IMR-90 (cell line): ENCODE measurements at regions not wholly inside any gene's neighbourhood (a gene's known extent, or its start where the extent isn't known, plus 50 kb on each side); places are given as distances from the start of the nearest gene placed in this dataset.

ENCODE experiments used
- ATAC-seq: fragments of 200-7000 bp; cut with Tn5 transposase; 2 replicates; pipeline ENCODE4 v1.9.1; 2020; ENCODE audit warnings: low read depth, mild to moderate bottlenecking, moderate library complexity
- BruUV-seq: library from RNA; stranded (reverse); fragments of 400-500 nt; replicated peaks from 2 replicates; lab custom pipeline; 2021; lab: Mats Ljungman, UMichigan
- CTCF ChIA-PET: fragments of 300-600 bp; formaldehyde crosslinking; extraction: SDS; loops from one replicate; lab custom pipeline; 2021; ENCODE audit warnings: antibody characterized with exemption; lab: Yijun Ruan, JAX
- POLR2A ChIA-PET: fragments of 300-600 bp; sonication (Branson Sonifier 250); formaldehyde crosslinking; loops from one replicate; lab custom pipeline; 2022; ENCODE audit warnings: antibody characterized with exemption; ENCODE audit not compliant: unreplicated experiment; lab: Charles Lee
- DNase-seq: peaks from one replicate; pipeline ENCODE4 v3.0.0; 2013
- H2AFZ ChIP-seq: replicated peaks from 2 replicates; pipeline ENCODE3; 2013; ENCODE audit warnings: low read length, mild to moderate bottlenecking; ENCODE audit not compliant: poor library complexity
- H2AK5ac ChIP-seq: 2 replicates; pipeline ENCODE4 v1.6.1; 2013; ENCODE audit warnings: low read depth, low read length, inconsistent platforms
- H2AK9ac ChIP-seq: replicated peaks from 2 replicates; pipeline ENCODE3; 2013; ENCODE audit warnings: mild to moderate bottlenecking, low read depth, low read length, moderate library complexity; ENCODE audit not compliant: poor library complexity
- H2BK120ac ChIP-seq: 2 replicates; pipeline ENCODE4 v1.6.1; 2013; ENCODE audit warnings: low read depth, low read length, inconsistent platforms
- H2BK15ac ChIP-seq: 3 replicates; pipeline ENCODE4 v1.6.1; 2013; ENCODE audit warnings: low read depth, low read length, inconsistent platforms
- H2BK20ac ChIP-seq: 2 replicates; pipeline ENCODE4 v1.6.1; 2013; ENCODE audit warnings: low read depth, mild to moderate bottlenecking, inconsistent platforms, low read length, moderate library complexity
- H2BK5ac ChIP-seq: 2 replicates; pipeline ENCODE4 v1.6.1; 2013; ENCODE audit warnings: mild to moderate bottlenecking, low read depth, low read length, inconsistent platforms; ENCODE audit not compliant: poor library complexity, severe bottlenecking
- H3K14ac ChIP-seq: replicated peaks from 2 replicates; pipeline ENCODE4 v1.6.1; 2013; ENCODE audit warnings: low read depth, low read length, inconsistent platforms
- H3K18ac ChIP-seq: 2 replicates; pipeline ENCODE4 v1.6.1; 2013; ENCODE audit warnings: low read depth, low read length, control low read depth
- H3K23ac ChIP-seq: 2 replicates; pipeline ENCODE4 v1.6.1; 2013; ENCODE audit warnings: low read depth, low read length, inconsistent platforms
- H3K27ac ChIP-seq: 2 replicates; pipeline ENCODE4 v1.5.1; 2013; ENCODE audit warnings: mild to moderate bottlenecking, control low read depth, low read length; ENCODE audit not compliant: insufficient read depth
- H3K27me3 ChIP-seq: 2 replicates; pipeline ENCODE4 v1.6.1; 2013; ENCODE audit warnings: low read length; ENCODE audit not compliant: control insufficient read depth, insufficient read depth
- H3K36me3 ChIP-seq: 2 replicates; pipeline ENCODE4 v1.6.1; 2013; ENCODE audit warnings: low read length, mixed read lengths; ENCODE audit not compliant: control insufficient read depth, insufficient read depth
- H3K4ac ChIP-seq: 2 replicates; pipeline ENCODE4 v1.6.1; 2013; ENCODE audit warnings: low read depth, low read length, inconsistent platforms
- H3K4me1 ChIP-seq: 2 replicates; pipeline ENCODE4 v1.6.1; 2013; ENCODE audit warnings: low read length, mixed read lengths; ENCODE audit not compliant: control insufficient read depth, insufficient read depth
- H3K4me2 ChIP-seq: 2 replicates; pipeline ENCODE4 v1.6.1; 2013; ENCODE audit warnings: low read depth, mild to moderate bottlenecking, control low read depth, low read length, moderate library complexity
- H3K4me3 ChIP-seq: 2 replicates; pipeline ENCODE4 v1.5.1; 2013; ENCODE audit warnings: low read depth, mild to moderate bottlenecking, control low read depth, low read length, moderate library complexity; ENCODE audit not compliant: insufficient read depth
- H3K56ac ChIP-seq: 2 replicates; pipeline ENCODE4 v1.6.1; 2013; ENCODE audit warnings: low read length, inconsistent platforms; ENCODE audit not compliant: insufficient read depth; ENCODE audit errors: extremely low read depth
- H3K79me1 ChIP-seq, 2 experiments: 2 replicates each; pipeline ENCODE4 v1.6.1; 2013; ENCODE audit warnings: low read length in 2 of 2, inconsistent platforms in 1 of 2, low read depth in 1 of 2
- H3K9ac ChIP-seq: 2 replicates; pipeline ENCODE4 v1.6.1; 2013; ENCODE audit warnings: low read depth, low read length, control low read depth
- H3K9me1 ChIP-seq: 2 replicates; pipeline ENCODE4 v1.6.1; 2013; ENCODE audit warnings: low read length, inconsistent platforms; ENCODE audit not compliant: insufficient read depth
- H3K9me3 ChIP-seq: 2 replicates; pipeline ENCODE4 v1.6.1; 2013; ENCODE audit warnings: low read length; ENCODE audit not compliant: control insufficient read depth, insufficient read depth
- H4K20me1 ChIP-seq: 2 replicates; pipeline ENCODE4 v1.6.1; 2013; ENCODE audit warnings: low read length, inconsistent platforms; ENCODE audit not compliant: insufficient read depth
- H4K5ac ChIP-seq: 2 replicates; pipeline ENCODE4 v1.6.1; 2013; ENCODE audit warnings: mild to moderate bottlenecking, low read depth, low read length, control low read depth
- H4K8ac ChIP-seq, 2 experiments: 2 replicates each; pipeline ENCODE4 v1.6.1; 2013; ENCODE audit warnings: low read depth in 2 of 2, low read length in 2 of 2, control low read depth in 1 of 2, inconsistent platforms in 1 of 2
- H4K91ac ChIP-seq: 2 replicates; pipeline ENCODE4 v1.6.1; 2013; ENCODE audit warnings: low read depth, low read length, inconsistent platforms; ENCODE audit not compliant: insufficient read depth
- CEBPB ChIP-seq: IDR thresholded peaks from 2 replicates; pipeline ENCODE4 v1.6.1; 2012; ENCODE audit warnings: low read depth, low read length, improper control_type of control experiment
- MAFK ChIP-seq: IDR thresholded peaks from 2 replicates; pipeline ENCODE4 v1.6.1; 2012; ENCODE audit warnings: low read depth, low read length, improper control_type of control experiment
- WGBS, 2 experiments: methylation state at CpG; one replicate each; pipeline versions ENCODE4 v1.1.5 to v1.1.7; 2013; ENCODE audit warnings: missing lambda C conversion rate in 2 of 2; ENCODE audit not compliant: insufficient read length in 1 of 2; ENCODE audit errors: extremely low coverage in 2 of 2; 5-methylcytosine and 5-hydroxymethylcytosine counted together
- dilution Hi-C: fragments of 300-500 bp; cut with HindIII; formaldehyde crosslinking; loops from one replicate; pipeline ENCODE4 v1.14.3; 2018; ENCODE audit warnings: low sequenced_read_pairs; ENCODE audit not compliant: unreplicated experiment
- in situ Hi-C: fragments of 300-500 bp; cut with MboI; formaldehyde crosslinking; loops from 3 replicates; pipeline ENCODE4 v1.14.3; 2019; ENCODE audit warnings: low sequenced_read_pairs, inconsistent platforms, mixed read lengths
- intact Hi-C: fragments of 100-400 bp; cut with micrococcal nuclease; formaldehyde crosslinking; loops from 2 replicates; pipeline ENCODE4 v1.10.0; 2022

GRCh38 chr1:189563784-189564183 is 913.9 kb downstream of the BRINP3 start:
- no peak overlapping the region for H3K18ac ChIP-seq

More at GRCh38 chr1:189563784-189564183, 913.9 kb downstream of the BRINP3 start:
- ATAC-seq: no peak
- no peak overlapping the region for H3K4me2 ChIP-seq
- no peak overlapping the region for H2BK5ac ChIP-seq
- in situ Hi-C loops (no loop called here), intact Hi-C loops (no loop called here), dilution Hi-C loops (no loop called here)
- H3K27me3 ChIP-seq: no peaks in the 10 kb centered on the region
- H3K23ac ChIP-seq: no peak overlapping the region
- no peaks in the 10 kb centered on the region for H3K9me1 ChIP-seq
- no peak overlapping the region for H3K27ac ChIP-seq
- no peak for DNase-seq
- no peak overlapping the region for H2BK15ac ChIP-seq
- H4K91ac ChIP-seq: no peak overlapping the region
- H3K9ac ChIP-seq: no peak overlapping the region
- H3K56ac ChIP-seq: no peak overlapping the region
- H2AK9ac ChIP-seq: no peak overlapping the region
- H4K5ac ChIP-seq: no peak overlapping the region
- H4K8ac ChIP-seq: no peak overlapping the region
- H3K4ac ChIP-seq: no peak overlapping the region
- WGBS, 2 experiments: 100% methylated on average over 1 of the region's 4 CpGs; no CpG with 5 or more reads in 1 of the 2 experiments
- no peaks in the 10 kb centered on the region for H3K4me1 ChIP-seq
- no peak overlapping the region for H3K14ac ChIP-seq
- POLR2A ChIA-PET: no interaction called here
- no peak overlapping the region for H2BK120ac ChIP-seq
- H3K36me3 ChIP-seq: no peaks in the 10 kb centered on the region
- no peak overlapping the region for H2AFZ ChIP-seq
- no peaks in the 10 kb centered on the region for H4K20me1 ChIP-seq
- BruUV-seq: no TSS peak
- no peak overlapping the region for H3K4me3 ChIP-seq
- no peaks in the 10 kb centered on the region for H3K9me3 ChIP-seq
- H2AK5ac ChIP-seq: no peak overlapping the region
- TF ChIP-seq CEBPB (peak; percentile 65), MAFK (no peak)
- no peaks in the 10 kb centered on the region for H3K79me1 ChIP-seq
- CTCF ChIA-PET: no interaction called here
- no peak overlapping the region for H2BK20ac ChIP-seq
